HG02970 (cell line): ENCODE measurements at regions not wholly inside any gene's neighbourhood (a gene's known extent, or its start where the extent isn't known, plus 50 kb on each side); places are given as distances from the start of the nearest gene placed in this dataset.

Source experiments
- ATAC-seq: cut with Tn5 transposase; IDR thresholded peaks from one replicate; pipeline ENCODE4 v1.9.1; 2021; ENCODE audit warnings: mild to moderate bottlenecking, moderate library complexity, moderate number of reproducible peaks; ENCODE audit not compliant: unreplicated experiment, low FRiP score

- ATAC-seq = no peak
These were observed 414.5 kb downstream of the MAN2A1 start for GRCh38 chr5:110104060-110104725.

- ATAC-seq = no peak
These were observed 415.3 kb downstream of the MAN2A1 start for GRCh38 chr5:110104726-110105669.

GRCh38 chr5:110105692-110106091 lies 416.0 kb downstream of the MAN2A1 start:
- no peak for ATAC-seq

- no peak for ATAC-seq
These were observed 417.0 kb downstream of the MAN2A1 start for GRCh38 chr5:110106750-110107149.

- no peak for ATAC-seq
These were observed 418.8 kb downstream of the MAN2A1 start for GRCh38 chr5:110108520-110108919.

- ATAC-seq = no peak
These were observed 419.9 kb downstream of the MAN2A1 start for GRCh38 chr5:110109667-110110066.

- ATAC-seq = no peak
These were observed 422.6 kb downstream of the MAN2A1 start for GRCh38 chr5:110112348-110112747.

GRCh38 chr5:110115503-110115902 lies 425.8 kb downstream of the MAN2A1 start:
- ATAC-seq = no peak

- no peak for ATAC-seq
These were observed 426.8 kb downstream of the MAN2A1 start for GRCh38 chr5:110116539-110116938.

- ATAC-seq = no peak
These were observed 445.5 kb downstream of the MAN2A1 start for GRCh38 chr5:110134963-110135935.

GRCh38 chr5:110150199-110150598 lies 460.5 kb downstream of the MAN2A1 start:
- no peak for ATAC-seq

- no peak for ATAC-seq
These were observed 469.5 kb downstream of the MAN2A1 start for GRCh38 chr5:110159202-110159601.

GRCh38 chr5:110161162-110161561 lies 471.4 kb downstream of the MAN2A1 start:
- ATAC-seq = no peak

GRCh38 chr5:110165366-110165765 lies 475.6 kb downstream of the MAN2A1 start:
- no peak for ATAC-seq

GRCh38 chr5:110167384-110167783 lies 477.7 kb downstream of the MAN2A1 start:
- ATAC-seq = no peak

- ATAC-seq = no peak
These were observed 479.7 kb downstream of the MAN2A1 start for GRCh38 chr5:110169461-110169860.

GRCh38 chr5:110177729-110178128 lies 488.0 kb downstream of the MAN2A1 start:
- ATAC-seq = no peak

- ATAC-seq = no peak
These were observed 489.6 kb downstream of the MAN2A1 start for GRCh38 chr5:110179321-110179720.

GRCh38 chr5:110194191-110194590 lies 504.5 kb downstream of the MAN2A1 start:
- no peak for ATAC-seq

- ATAC-seq = no peak
These were observed 505.6 kb downstream of the MAN2A1 start for GRCh38 chr5:110195288-110195687.

- ATAC-seq = no peak
These were observed 512.1 kb downstream of the MAN2A1 start for GRCh38 chr5:110201791-110202190.
